ENCODE measurements at regions not wholly inside any gene's neighbourhood (a gene's known extent, or its start where the extent isn't known, plus 50 kb on each side); places are given as distances from the start of the nearest gene placed in this dataset.

- TF ChIP-seq CTCF (IDR thresholded peaks at IDR 0.05) (no peak), POLR2A (IDR thresholded peaks at IDR 0.05) (no peak)
Observed at GRCh38 chr14:87241018-87241768, 751.8 kb downstream of the GALC start.

Measured in esophagus squamous epithelium (tissue), 4 donors.